ENCODE measurements at regions not wholly inside any gene's neighbourhood (a gene's known extent, or its start where the extent isn't known, plus 50 kb on each side); places are given as distances from the start of the nearest gene placed in this dataset.
A peak's percentile ranks its signal among the peaks of the same experiment; 100 is the strongest.

- POLR2A ChIA-PET, result no interaction called here
- CTCF ChIA-PET, result no interaction called here
- Histone ChIP-seq H3K27me3 (ENCODE audit: control insufficient read depth, insufficient read depth, low read length) (no peaks in the 10 kb centered on the region), H3K9me3 (ENCODE audit: control insufficient read depth, insufficient read depth, low read length) (no peaks in the 10 kb centered on the region), H3K27ac (ENCODE audit: low read depth, low read length) (no peak overlapping the region), H3K4me3 (ENCODE audit: low read depth, low read length) (no peak overlapping the region)
- TF ChIP-seq, protein P1, sequence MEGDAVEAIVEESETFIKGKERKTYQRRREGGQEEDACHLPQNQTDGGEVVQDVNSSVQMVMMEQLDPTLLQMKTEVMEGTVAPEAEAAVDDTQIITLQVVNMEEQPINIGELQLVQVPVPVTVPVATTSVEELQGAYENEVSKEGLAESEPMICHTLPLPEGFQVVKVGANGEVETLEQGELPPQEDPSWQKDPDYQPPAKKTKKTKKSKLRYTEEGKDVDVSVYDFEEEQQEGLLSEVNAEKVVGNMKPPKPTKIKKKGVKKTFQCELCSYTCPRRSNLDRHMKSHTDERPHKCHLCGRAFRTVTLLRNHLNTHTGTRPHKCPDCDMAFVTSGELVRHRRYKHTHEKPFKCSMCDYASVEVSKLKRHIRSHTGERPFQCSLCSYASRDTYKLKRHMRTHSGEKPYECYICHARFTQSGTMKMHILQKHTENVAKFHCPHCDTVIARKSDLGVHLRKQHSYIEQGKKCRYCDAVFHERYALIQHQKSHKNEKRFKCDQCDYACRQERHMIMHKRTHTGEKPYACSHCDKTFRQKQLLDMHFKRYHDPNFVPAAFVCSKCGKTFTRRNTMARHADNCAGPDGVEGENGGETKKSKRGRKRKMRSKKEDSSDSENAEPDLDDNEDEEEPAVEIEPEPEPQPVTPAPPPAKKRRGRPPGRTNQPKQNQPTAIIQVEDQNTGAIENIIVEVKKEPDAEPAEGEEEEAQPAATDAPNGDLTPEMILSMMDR (IDR thresholded peaks at IDR 0.05; ENCODE audit: low read depth, low read length), result no peak
- peak; percentile 29 for DNase-seq (ENCODE audit: low read depth, low spot score)
These were observed 63.1 kb upstream of the NDP start for GRCh38 chrX:44036336-44036735.

GRCh38 chrX:44035571-44035970 is 62.4 kb upstream of the NDP start:
- Histone ChIP-seq H3K27ac (ENCODE audit: low read depth, low read length) (no peak overlapping the region), H3K9me3 (ENCODE audit: control insufficient read depth, insufficient read depth, low read length) (no peaks in the 10 kb centered on the region), H3K4me3 (ENCODE audit: low read depth, low read length) (no peak overlapping the region), H3K27me3 (ENCODE audit: control insufficient read depth, insufficient read depth, low read length) (no peaks in the 10 kb centered on the region)
- ChIA-PET CTCF (interaction anchor here (0.6 to 1.5 kb wide), 3 partner anchors 10 to 218 kb away, joined by 3 to 5 read pairs (median 3); no protein-coding TSS in a partner anchor), POLR2A (no interaction called here)
- TF ChIP-seq, protein P1 (IDR thresholded peaks at IDR 0.05; ENCODE audit: low read depth, low read length), result no peak
- DNase-seq (ENCODE audit: low read depth, low spot score), result no peak

GRCh38 chrX:44032479-44032878 is 59.3 kb upstream of the NDP start:
- Histone ChIP-seq H3K27ac (ENCODE audit: low read depth, low read length) (no peak overlapping the region), H3K9me3 (ENCODE audit: control insufficient read depth, insufficient read depth, low read length) (no peaks in the 10 kb centered on the region; the same call in 1 of the 2 replicates), H3K27me3 (ENCODE audit: control insufficient read depth, insufficient read depth, low read length) (no peaks in the 10 kb centered on the region), H3K4me3 (ENCODE audit: low read depth, low read length) (no peak overlapping the region)
- DNase-seq (ENCODE audit: low read depth, low spot score), result no peak
- ChIA-PET POLR2A (no interaction called here), CTCF (no interaction called here)
- TF ChIP-seq, protein P1 (IDR thresholded peaks at IDR 0.05; ENCODE audit: low read depth, low read length), result no peak

GRCh38 chrX:44025555-44025954 is 52.4 kb upstream of the NDP start:
- CTCF ChIA-PET, result interaction anchor here (0.8 to 1.3 kb wide), 4 partner anchors 9 to 67 kb away, joined by 3 to 12 read pairs (median 4); no protein-coding TSS in a partner anchor
- H3K4me3 ChIP-seq (ENCODE audit: low read depth, low read length), result no peak overlapping the region
- POLR2A ChIA-PET, result no interaction called here
- H3K27me3 ChIP-seq (ENCODE audit: control insufficient read depth, insufficient read depth, low read length), result no peaks in the 10 kb centered on the region
- H3K27ac ChIP-seq (ENCODE audit: low read depth, low read length), result no peak overlapping the region
- no peaks in the 10 kb centered on the region; the same call in 1 of the 2 replicates for H3K9me3 ChIP-seq (ENCODE audit: control insufficient read depth, insufficient read depth, low read length)
- no peak for DNase-seq (ENCODE audit: low read depth, low spot score)
- TF ChIP-seq, protein P1 (IDR thresholded peaks at IDR 0.05; ENCODE audit: low read depth, low read length), result no peak
